MM.1S (cell line): ENCODE measurements at regions not wholly inside any gene's neighbourhood (a gene's known extent, or its start where the extent isn't known, plus 50 kb on each side); places are given as distances from the start of the nearest gene placed in this dataset.

Experiments used
- EZH2 ChIP-seq: fragments of 300-600 bp; sonication (generic); optimal IDR thresholded peaks from 2 replicates; pipeline ENCODE3; 2017; ENCODE audit warnings: low read depth, mild to moderate bottlenecking, antibody characterized with exemption, low read length, mixed read lengths
- EZH2phosphoT487 ChIP-seq: fragments of 300-600 bp; sonication (generic); IDR thresholded peaks from 2 replicates; pipeline ENCODE4 v1.6.1; 2018; ENCODE audit warnings: antibody characterized with exemption, low read length
- TF ChIP-seq, protein P1 (sequence below): fragments of 300-600 bp; sonication (generic); IDR thresholded peaks from 2 replicates; pipeline ENCODE4 v1.5.1; 2016; ENCODE audit warnings: antibody characterized with exemption, low read length, mixed read lengths

DNA sequence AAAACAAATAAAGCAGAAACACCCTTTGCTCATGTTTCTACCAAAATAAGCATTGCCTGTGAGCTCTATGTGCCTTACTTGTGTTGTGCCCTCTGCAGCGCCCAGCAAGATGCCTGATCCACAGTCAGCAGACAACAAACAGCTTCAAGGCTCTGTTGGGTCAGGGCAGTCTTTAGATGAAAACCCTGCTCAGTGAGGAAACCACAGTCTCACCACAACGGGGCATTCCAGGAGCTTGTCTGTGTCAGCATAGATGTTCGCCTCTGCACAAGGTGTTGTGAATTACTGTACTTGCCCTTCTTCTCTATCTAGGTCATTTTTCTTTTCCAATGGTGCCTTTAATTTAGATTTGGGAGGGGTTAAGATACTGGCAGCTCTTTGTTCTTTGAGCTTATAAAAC is 251.9 kb downstream of the COL4A1 start:
- TF ChIP-seq, protein P1, sequence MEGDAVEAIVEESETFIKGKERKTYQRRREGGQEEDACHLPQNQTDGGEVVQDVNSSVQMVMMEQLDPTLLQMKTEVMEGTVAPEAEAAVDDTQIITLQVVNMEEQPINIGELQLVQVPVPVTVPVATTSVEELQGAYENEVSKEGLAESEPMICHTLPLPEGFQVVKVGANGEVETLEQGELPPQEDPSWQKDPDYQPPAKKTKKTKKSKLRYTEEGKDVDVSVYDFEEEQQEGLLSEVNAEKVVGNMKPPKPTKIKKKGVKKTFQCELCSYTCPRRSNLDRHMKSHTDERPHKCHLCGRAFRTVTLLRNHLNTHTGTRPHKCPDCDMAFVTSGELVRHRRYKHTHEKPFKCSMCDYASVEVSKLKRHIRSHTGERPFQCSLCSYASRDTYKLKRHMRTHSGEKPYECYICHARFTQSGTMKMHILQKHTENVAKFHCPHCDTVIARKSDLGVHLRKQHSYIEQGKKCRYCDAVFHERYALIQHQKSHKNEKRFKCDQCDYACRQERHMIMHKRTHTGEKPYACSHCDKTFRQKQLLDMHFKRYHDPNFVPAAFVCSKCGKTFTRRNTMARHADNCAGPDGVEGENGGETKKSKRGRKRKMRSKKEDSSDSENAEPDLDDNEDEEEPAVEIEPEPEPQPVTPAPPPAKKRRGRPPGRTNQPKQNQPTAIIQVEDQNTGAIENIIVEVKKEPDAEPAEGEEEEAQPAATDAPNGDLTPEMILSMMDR = no peak
- no peak for TF ChIP-seq EZH2
- no peak for TF ChIP-seq EZH2phosphoT487
